Neural progenitor cell (in vitro differentiated cells): ENCODE measurements at regions not wholly inside any gene's neighbourhood (a gene's known extent, or its start where the extent isn't known, plus 50 kb on each side); places are given as distances from the start of the nearest gene placed in this dataset.
"Not testable (repeated sequence)": the region's sequence is repeated elsewhere in the genome, so short reads cannot be mapped to it uniquely, and the experiment has no call there.

ENCODE experiments used
- DNase-seq: peaks from one replicate; pipeline ENCODE4 v3.0.0-alpha.2; 2016; ENCODE audit warnings: low spot score
- H2AFZ ChIP-seq: fragments of 200-600 bp; sonication (generic); replicated peaks from 2 replicates; pipeline ENCODE4 v1.6.1; 2016; ENCODE audit warnings: antibody characterized with exemption
- H3F3A ChIP-seq: fragments of 200-600 bp; sonication (generic); 2 replicates; pipeline ENCODE4 v1.6.1; 2016; ENCODE audit warnings: antibody characterized with exemption, low read depth
- H3K27ac ChIP-seq: fragments of 200-600 bp; sonication (generic); 2 replicates; pipeline ENCODE4 v1.5.1; 2016; ENCODE audit warnings: mild to moderate bottlenecking
- H3K27me3 ChIP-seq: fragments of 200-600 bp; sonication (generic); 2 replicates; pipeline ENCODE4 v1.6.1; 2016; ENCODE audit warnings: mild to moderate bottlenecking, moderate library complexity
- H3K36me3 ChIP-seq: fragments of 200-600 bp; sonication (generic); 2 replicates; pipeline ENCODE4 v1.5.1; 2016
- H3K4me1 ChIP-seq: fragments of 200-600 bp; sonication (generic); 2 replicates; pipeline ENCODE4 v1.6.1; 2016; ENCODE audit warnings: mixed run types
- H3K4me2 ChIP-seq: fragments of 200-600 bp; sonication (generic); 2 replicates; pipeline ENCODE4 v1.6.1; 2016
- H3K4me3 ChIP-seq: fragments of 200-600 bp; sonication (generic); 2 replicates; pipeline ENCODE4 v1.5.1; 2016
- H3K79me2 ChIP-seq: fragments of 200-600 bp; sonication (generic); 2 replicates; pipeline ENCODE4 v1.6.1; 2016; ENCODE audit warnings: low read depth
- H3K9ac ChIP-seq: fragments of 200-600 bp; sonication (generic); 2 replicates; pipeline ENCODE4 v1.6.1; 2016
- H3K9me3 ChIP-seq: fragments of 200-600 bp; sonication (generic); 2 replicates; pipeline ENCODE4 v1.5.1; 2016; ENCODE audit warnings: low read depth
- H4K20me1 ChIP-seq: fragments of 200-600 bp; sonication (generic); 2 replicates; pipeline ENCODE4 v1.6.1; 2016; ENCODE audit warnings: low read depth
- H3K27ac Mint-ChIP-seq: 3 replicates; pipeline ENCODE4 v1.8.0; 2021; ENCODE audit warnings: mixed read lengths
- H3K27me3 Mint-ChIP-seq: 2 replicates; pipeline ENCODE4 v1.8.0; 2022; ENCODE audit warnings: low read depth, mild to moderate bottlenecking, inconsistent platforms, moderate library complexity, mixed read lengths; ENCODE audit not compliant: insufficient read depth
- H3K36me3 Mint-ChIP-seq: 3 replicates; pipeline ENCODE4 v1.8.0; 2021; ENCODE audit warnings: mixed read lengths
- H3K4me1 Mint-ChIP-seq: 3 replicates; pipeline ENCODE4 v1.8.0; 2021; ENCODE audit warnings: mixed read lengths
- H3K4me3 Mint-ChIP-seq: 3 replicates; pipeline ENCODE4 v1.8.0; 2021; ENCODE audit warnings: mild to moderate bottlenecking, moderate library complexity, mixed read lengths
- H3K9me3 Mint-ChIP-seq: 3 replicates; pipeline ENCODE4 v1.8.0; 2020; ENCODE audit warnings: mixed read lengths
- EZH2 ChIP-seq: fragments of 200-600 bp; sonication (generic); IDR thresholded peaks from 2 replicates; pipeline ENCODE4 v1.6.1; 2017; ENCODE audit warnings: antibody characterized with exemption, mild to moderate bottlenecking, moderate library complexity
- EZH2phosphoT487 ChIP-seq: fragments of 200-600 bp; sonication (generic); IDR thresholded peaks from 2 replicates; pipeline ENCODE4 v1.6.1; 2017; ENCODE audit warnings: antibody characterized with exemption
- TF ChIP-seq, protein P1 (sequence below): fragments of 200-600 bp; sonication (generic); IDR thresholded peaks from 2 replicates; pipeline ENCODE4 v1.5.1; 2017; ENCODE audit warnings: antibody characterized with exemption, mild to moderate bottlenecking

DNA sequence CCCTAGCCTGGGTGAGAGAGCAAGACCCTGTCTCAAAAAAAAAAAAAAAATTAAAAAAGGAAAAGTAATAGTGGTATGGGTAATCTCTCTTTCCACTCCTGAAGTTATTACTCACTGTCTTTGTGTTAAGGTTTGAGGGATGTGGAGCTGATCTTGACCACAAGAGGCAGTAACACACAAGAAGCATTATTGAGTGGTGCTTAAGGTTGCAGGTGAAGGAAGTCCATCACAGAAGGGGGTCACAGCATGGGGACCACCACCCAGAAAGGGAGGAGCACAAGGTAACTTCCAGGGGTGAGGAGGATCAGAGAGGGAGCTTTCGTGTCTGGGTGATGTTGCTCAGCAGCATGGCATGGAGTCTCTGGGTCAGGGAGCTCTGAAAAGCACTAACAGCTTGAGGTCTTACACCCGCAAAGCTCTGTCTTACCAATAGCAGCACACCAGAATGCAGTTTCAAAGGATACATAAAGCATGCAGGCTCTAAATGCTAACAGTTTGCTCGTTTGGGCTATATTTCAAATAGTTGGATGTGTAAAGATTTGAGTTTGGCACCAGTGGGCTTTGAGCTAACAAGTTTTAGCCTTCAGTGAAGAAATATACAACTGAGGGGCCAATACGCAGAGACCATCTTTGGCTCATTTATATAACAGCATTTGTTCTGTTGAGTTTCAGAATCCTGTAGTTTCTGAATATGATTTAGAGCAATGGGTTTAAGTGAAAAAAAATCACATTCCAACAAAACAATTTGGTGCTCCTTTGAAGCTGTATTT lies 100.4 kb upstream of the DNAJC1 start:
- Histone ChIP-seq H4K20me1 (no peaks in the 10 kb centered on the region), H3K27me3 (no peaks in the 10 kb centered on the region), H3K79me2 (no peaks in the 10 kb centered on the region), H2AFZ (no peak overlapping the region), H3K36me3 (no peaks in the 10 kb centered on the region), H3K9ac (no peak overlapping the region), H3K9me3 (no peaks in the 10 kb centered on the region), H3K4me2 (no peak overlapping the region), H3K4me3 (no peak overlapping the region), H3K4me1 (no peaks in the 10 kb centered on the region), H3K27ac (no peak overlapping the region), H3F3A (no peaks in the 10 kb centered on the region)
- no peak overlapping the region for H3K4me3 Mint-ChIP-seq
- no peaks in the 10 kb centered on the region for H3K36me3 Mint-ChIP-seq
- peaks cover 7% of the 10 kb centered on the region for H3K9me3 Mint-ChIP-seq
- TF ChIP-seq EZH2 = no peak
- TF ChIP-seq, protein P1, sequence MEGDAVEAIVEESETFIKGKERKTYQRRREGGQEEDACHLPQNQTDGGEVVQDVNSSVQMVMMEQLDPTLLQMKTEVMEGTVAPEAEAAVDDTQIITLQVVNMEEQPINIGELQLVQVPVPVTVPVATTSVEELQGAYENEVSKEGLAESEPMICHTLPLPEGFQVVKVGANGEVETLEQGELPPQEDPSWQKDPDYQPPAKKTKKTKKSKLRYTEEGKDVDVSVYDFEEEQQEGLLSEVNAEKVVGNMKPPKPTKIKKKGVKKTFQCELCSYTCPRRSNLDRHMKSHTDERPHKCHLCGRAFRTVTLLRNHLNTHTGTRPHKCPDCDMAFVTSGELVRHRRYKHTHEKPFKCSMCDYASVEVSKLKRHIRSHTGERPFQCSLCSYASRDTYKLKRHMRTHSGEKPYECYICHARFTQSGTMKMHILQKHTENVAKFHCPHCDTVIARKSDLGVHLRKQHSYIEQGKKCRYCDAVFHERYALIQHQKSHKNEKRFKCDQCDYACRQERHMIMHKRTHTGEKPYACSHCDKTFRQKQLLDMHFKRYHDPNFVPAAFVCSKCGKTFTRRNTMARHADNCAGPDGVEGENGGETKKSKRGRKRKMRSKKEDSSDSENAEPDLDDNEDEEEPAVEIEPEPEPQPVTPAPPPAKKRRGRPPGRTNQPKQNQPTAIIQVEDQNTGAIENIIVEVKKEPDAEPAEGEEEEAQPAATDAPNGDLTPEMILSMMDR = peak; percentile 52
- H3K27ac Mint-ChIP-seq = no peak overlapping the region
- peaks cover 4% of the 10 kb centered on the region for H3K27me3 Mint-ChIP-seq
- DNase-seq = peak; percentile 13
- no peaks in the 10 kb centered on the region for H3K4me1 Mint-ChIP-seq

DNA sequence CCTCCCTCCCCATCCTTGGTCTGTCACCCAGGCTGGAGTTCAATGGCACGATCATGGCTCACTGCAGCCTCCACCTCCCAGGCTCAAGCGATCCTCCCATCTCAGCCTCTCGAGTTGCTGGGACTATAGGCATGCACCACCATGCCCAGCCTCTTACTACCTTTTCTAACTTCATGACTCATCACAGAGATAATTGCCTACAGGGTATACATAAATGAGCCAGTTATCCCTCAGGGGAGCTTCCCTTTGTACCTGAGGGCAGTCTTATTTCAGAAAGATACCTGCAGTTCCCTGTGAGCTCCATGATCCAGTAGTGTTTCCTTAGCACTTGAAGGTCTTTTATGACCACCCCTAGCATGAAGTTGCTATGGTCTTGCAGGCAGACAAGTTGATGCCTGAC lies 94.2 kb upstream of the DNAJC1 start:
- Histone ChIP-seq H3K4me2 (no peak overlapping the region), H3K36me3 (no peaks in the 10 kb centered on the region), H3K79me2 (no peaks in the 10 kb centered on the region), H3K4me3 (no peak overlapping the region), H3K9ac (no peak overlapping the region), H4K20me1 (no peaks in the 10 kb centered on the region), H3K27me3 (no peaks in the 10 kb centered on the region), H3K4me1 (no peaks in the 10 kb centered on the region), H2AFZ (no peak overlapping the region), H3K27ac (no peak overlapping the region), H3K9me3 (no peaks in the 10 kb centered on the region), H3F3A (no peaks in the 10 kb centered on the region)
- TF ChIP-seq EZH2 (no peak), EZH2phosphoT487 (no peak)
- TF ChIP-seq, protein P1 = no peak
- H3K9me3 Mint-ChIP-seq = peaks cover 7% of the 10 kb centered on the region
- peaks cover 3% of the 10 kb centered on the region for H3K27me3 Mint-ChIP-seq
- no peaks in the 10 kb centered on the region for H3K4me1 Mint-ChIP-seq
- no peaks in the 10 kb centered on the region for H3K36me3 Mint-ChIP-seq
- no peak for DNase-seq
- no peak overlapping the region for H3K27ac Mint-ChIP-seq
- no peak overlapping the region for H3K4me3 Mint-ChIP-seq

DNA sequence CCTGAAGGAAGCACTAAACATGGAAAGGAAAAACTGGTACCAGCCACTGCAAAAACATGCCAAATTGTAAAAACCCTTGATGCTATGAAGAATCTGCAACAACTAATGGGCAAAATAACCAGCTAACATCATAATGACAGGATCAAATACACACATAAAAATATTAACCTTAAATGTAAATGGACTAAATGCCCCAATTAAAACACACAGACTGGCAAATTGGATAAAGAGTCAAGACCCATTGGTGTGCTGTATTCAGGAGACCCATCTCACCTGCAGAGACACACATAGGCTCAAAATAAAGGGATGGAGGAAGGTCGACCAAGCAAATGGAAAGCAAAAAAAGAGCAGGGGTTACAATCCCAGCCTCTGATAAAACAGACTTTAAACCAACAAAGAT lies 87.7 kb upstream of the DNAJC1 start:
- not testable (repeated sequence) for H3K27me3 ChIP-seq, H3K27me3 Mint-ChIP-seq, H4K20me1 ChIP-seq, H3K4me2 ChIP-seq, H3K4me3 ChIP-seq, H3K79me2 ChIP-seq, DNase-seq, H3K27ac ChIP-seq, H3K27ac Mint-ChIP-seq, H3K36me3 Mint-ChIP-seq, H3K9me3 Mint-ChIP-seq, H3K9me3 ChIP-seq, H2AFZ ChIP-seq, H3K4me3 Mint-ChIP-seq, H3K36me3 ChIP-seq, H3K9ac ChIP-seq, H3F3A ChIP-seq
- peaks cover 12% of the 10 kb centered on the region for H3K4me1 ChIP-seq
- H3K4me1 Mint-ChIP-seq = peaks cover 12% of the 10 kb centered on the region

DNA sequence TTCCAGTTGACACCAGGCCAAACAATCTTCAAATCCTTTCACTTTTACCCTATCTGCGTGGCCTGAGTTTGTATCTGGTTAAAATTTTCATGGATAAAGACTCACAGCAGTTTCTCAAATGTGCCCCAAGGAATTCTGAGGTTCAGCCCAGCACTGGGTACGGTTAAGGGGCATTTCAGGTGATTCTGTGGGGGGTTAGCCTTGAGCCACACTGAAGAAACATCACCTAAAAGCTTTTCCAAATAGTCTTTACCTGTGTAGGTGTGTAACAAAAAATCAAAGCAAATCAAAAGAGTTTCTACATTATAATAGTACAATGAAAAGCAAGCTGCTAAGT lies 83.8 kb upstream of the DNAJC1 start:
- Histone ChIP-seq H3K79me2 (no peaks in the 10 kb centered on the region), H3K9me3 (no peaks in the 10 kb centered on the region), H3K27ac (no peak overlapping the region), H3K27me3 (no peaks in the 10 kb centered on the region), H3K9ac (no peak overlapping the region), H3K4me2 (peak overlapping the region; percentile 29), H3K36me3 (no peaks in the 10 kb centered on the region), H3K4me3 (no peak overlapping the region), H4K20me1 (no peaks in the 10 kb centered on the region), H3K4me1 (peaks cover 13% of the 10 kb centered on the region), H2AFZ (peak overlapping the region; percentile 40), H3F3A (peaks cover 3% of the 10 kb centered on the region)
- Mint-ChIP-seq H3K36me3 (no peaks in the 10 kb centered on the region), H3K27me3 (no peaks in the 10 kb centered on the region), H3K4me3 (no peak overlapping the region), H3K4me1 (peaks cover 16% of the 10 kb centered on the region), H3K27ac (no peak overlapping the region), H3K9me3 (no peaks in the 10 kb centered on the region)
- no peak for DNase-seq
- TF ChIP-seq EZH2phosphoT487 (no peak), EZH2 (no peak)
- TF ChIP-seq, protein P1 = no peak
